GM12892 (cell line): ENCODE measurements at regions not wholly inside any gene's neighbourhood (a gene's known extent, or its start where the extent isn't known, plus 50 kb on each side); places are given as distances from the start of the nearest gene placed in this dataset.

Experiments used
- POLR2A ChIP-seq: IDR thresholded peaks from 2 replicates; pipeline ENCODE4 v1.6.1; 2011; ENCODE audit warnings: low read depth, low read length, control low read depth
- TAF1 ChIP-seq: IDR thresholded peaks from 2 replicates; pipeline ENCODE4 v1.6.1; 2011; ENCODE audit warnings: low read depth, mild to moderate bottlenecking, control low read depth, low read length, borderline replicate concordance

GRCh38 chr10:104541820-104542219 lies 99.3 kb upstream of the SORCS3 start:
- TF ChIP-seq TAF1 (no peak), POLR2A (no peak)
